HG03108 (cell line): ENCODE measurements at regions not wholly inside any gene's neighbourhood (a gene's known extent, or its start where the extent isn't known, plus 50 kb on each side); places are given as distances from the start of the nearest gene placed in this dataset.

Experiments used
- ATAC-seq: cut with Tn5 transposase; IDR thresholded peaks from one replicate; pipeline ENCODE4 v1.9.1; 2021; ENCODE audit warnings: moderate library complexity; ENCODE audit not compliant: unreplicated experiment

DNA sequence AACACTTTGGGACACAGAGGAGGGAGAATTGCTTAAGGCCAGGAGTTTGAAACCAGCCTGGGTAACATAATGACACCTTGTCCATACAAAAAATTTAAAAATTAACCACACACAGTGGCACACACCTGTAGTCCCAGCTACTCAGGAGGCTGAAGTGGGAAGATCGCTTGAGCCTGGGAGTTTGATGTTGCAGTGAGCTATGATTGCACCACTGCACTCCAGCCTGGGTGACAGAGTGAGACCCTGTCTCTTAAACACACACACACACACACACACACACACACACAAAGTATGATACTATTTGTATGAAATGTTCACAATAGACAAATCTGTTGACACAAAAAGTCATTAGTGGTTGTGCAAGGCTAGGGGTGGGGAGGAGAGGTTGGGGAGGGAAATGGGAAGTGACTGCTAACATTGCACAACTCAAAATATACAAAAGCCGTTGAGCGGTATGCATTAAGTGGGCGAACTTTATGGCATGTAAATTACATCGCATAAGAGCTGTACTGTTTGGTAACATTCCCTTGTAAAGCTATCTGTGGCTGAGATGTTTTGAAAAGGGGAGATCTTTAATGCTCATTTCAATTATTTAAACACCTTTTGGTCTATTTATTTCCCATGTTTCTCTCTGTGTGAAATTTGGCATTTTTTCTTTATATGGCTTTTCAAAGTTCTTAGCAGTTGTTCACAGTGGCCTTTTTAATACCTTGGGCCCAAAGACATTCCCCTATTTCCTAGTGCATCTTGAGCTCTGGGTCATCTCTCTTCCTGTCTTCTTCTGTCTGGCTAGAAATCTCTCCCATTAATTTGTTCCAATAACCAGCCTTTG lies 58.9 kb upstream of the ZNF516 start:
- no peak for ATAC-seq

DNA sequence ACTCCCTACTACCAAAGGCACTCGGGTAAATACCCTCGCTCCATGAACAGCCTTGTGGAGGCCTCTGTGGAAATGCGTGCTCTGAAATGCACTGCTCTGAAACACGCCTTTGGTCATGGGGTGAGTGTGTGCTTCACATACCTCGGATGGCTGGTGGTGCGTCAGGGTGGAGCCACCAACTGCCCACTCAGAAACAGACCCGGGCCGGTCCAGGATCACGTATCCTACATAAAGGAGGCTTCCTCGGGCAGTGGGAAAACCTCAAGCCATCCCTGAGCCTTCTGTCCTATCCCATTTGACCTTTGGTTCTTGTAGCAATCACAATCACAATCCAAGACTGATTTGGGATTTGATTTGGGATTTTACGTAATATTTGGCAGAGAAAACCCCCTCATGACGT lies 53.5 kb upstream of the ZNF516 start:
- no peak for ATAC-seq

DNA sequence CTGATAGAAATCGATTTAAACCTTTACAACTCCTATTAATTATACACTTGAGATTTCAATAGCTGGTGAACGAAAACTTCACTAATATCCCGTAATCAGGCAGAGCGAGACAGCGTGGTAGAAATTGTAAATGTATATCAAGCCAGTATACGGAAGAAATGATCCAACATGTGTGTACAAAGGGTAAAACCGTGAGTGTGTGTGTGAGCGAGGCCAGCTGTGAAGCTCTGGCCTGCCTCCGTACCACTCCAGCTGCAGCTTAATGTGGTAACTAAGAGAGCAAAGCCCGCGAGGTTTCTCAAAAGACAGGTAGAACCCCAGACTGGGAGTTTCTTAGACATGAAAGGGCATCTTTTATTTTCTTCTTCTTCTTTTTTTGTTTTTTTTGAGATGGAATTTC lies 52.3 kb upstream of the ZNF516 start:
- ATAC-seq, result no peak

DNA sequence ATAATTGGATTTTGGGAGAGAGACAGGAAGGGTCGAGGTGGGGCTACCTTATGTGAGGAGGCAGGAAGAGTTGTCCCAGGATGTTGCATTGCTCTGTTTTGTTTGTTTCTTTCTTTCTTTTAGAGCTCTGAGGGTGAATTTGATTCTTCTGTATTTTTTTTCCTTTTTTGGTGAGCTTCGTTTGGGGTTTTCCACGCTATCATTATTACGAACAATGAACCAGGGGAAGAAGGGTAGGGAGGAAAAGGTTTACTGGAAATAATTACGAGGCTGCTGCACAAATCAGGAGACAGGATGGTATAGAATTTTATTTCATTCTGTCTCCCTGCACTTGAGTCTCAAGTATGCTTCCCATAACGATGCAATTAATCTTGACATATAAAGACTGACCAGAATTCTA lies 51.4 kb upstream of the ZNF516 start:
- ATAC-seq, result no peak

DNA sequence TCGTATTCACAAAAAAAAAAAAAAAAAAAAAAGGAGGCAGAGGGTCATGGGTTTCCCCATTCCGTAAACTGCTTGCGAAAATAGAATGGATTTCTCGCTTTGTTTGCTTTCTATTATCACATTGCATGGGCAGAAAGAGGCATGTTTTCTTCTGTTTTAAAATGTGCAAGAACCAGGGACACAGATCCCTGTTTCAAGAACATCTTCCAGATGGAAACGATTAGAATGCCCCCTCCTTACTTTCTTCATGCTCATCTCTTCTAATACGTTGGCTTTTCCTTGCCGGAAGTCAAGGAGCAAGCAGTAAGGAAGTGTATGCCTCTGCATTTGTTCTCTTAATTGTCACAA lies 51.0 kb upstream of the ZNF516 start:
- ATAC-seq, result no peak

DNA sequence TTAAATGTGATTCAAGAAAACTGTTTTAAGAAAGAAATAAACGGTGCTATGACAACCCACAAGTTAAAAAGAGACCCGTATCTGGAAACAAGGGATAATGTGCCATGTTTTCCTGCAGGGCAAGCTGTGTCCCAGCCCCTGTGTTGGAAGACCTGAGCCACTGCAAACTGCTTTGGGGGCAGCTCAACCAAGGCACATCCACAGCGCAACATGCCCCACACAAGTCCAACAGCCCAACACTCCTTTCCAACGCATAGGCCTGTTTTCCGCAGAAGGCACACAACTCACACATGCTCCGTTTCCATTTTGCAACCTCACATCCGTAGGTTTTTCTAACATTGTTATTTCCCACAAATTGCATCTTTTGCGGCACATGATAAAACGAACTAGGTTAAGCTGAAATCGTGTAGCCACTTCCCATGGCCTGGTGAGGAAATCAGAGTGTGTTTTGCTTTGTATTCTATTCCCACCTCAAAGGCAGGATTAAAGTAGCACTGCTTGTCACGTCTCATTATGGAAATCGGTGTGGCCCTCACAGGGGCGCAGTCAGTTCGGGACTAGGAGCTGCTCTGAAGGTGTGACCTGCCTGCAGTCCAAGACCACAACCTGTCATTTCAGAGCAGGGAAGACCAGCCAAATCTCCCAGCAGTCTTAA lies 50.5 kb upstream of the ZNF516 start:
- no peak for ATAC-seq

DNA sequence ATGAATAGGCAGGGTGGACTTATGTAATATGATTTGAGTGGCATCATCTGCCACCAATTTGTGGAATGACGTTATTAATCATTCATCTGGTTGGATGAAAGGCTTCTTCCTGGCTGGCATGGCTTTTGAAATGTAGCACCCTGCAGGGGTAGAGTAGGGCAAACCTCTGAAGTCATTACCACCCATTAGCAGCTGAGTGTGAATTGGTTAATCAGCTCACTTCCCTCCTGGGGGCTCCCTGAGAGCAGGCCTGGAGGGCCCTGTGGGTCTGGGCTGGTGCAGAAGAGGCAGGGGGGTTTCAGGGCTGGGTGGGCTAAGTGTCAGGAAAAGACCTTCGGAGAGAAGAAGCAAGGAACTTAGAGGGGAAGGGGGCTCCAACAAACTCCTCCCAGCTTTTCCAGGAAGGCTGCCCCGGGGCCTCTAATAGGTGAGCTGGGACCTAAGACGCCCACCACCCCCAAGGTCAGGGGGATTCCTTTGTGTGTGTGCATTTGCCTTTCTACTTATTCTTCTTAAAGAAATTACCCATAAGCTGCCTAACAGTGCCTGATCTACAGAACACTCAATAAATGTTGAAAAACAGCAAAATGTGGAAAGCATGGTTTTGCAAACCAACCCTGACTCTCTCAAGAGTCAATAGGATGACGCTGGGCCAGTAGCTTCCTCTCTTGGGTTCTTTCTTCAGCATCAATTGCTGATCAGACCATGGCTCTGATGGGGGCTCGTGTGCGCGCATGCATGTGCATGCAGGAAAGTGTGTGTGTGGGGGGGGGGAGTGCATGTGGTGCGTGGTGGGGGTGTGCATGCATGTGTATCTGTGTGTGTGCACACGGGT lies 49.7 kb upstream of the ZNF516 start:
- ATAC-seq, result no peak
